Mesendoderm (in vitro differentiated cells): ENCODE measurements at regions not wholly inside any gene's neighbourhood (a gene's known extent, or its start where the extent isn't known, plus 50 kb on each side); places are given as distances from the start of the nearest gene placed in this dataset.

ENCODE experiments used
- DNase-seq: peaks from one replicate; pipeline ENCODE4 v3.0.0; 2013
- H2AK5ac ChIP-seq: 2 replicates; pipeline ENCODE4 v1.6.1; 2013; ENCODE audit warnings: low read length, inconsistent platforms
- H2BK120ac ChIP-seq: 2 replicates; pipeline ENCODE4 v1.6.1; 2013; ENCODE audit warnings: low read depth, mild to moderate bottlenecking, low read length, moderate library complexity, mixed read lengths
- H2BK15ac ChIP-seq: replicated peaks from 2 replicates; pipeline ENCODE4 v1.6.1; 2013; ENCODE audit warnings: low read depth, mild to moderate bottlenecking, moderate library complexity
- H2BK5ac ChIP-seq: 2 replicates; pipeline ENCODE4 v1.6.1; 2013; ENCODE audit warnings: low read length, inconsistent platforms
- H3K18ac ChIP-seq: 2 replicates; pipeline ENCODE4 v1.6.1; 2013; ENCODE audit warnings: mild to moderate bottlenecking, low read length, mixed read lengths
- H3K23ac ChIP-seq: one replicate; pipeline ENCODE4 v1.6.1; 2013; ENCODE audit warnings: low read length
- H3K27ac ChIP-seq: 2 replicates; pipeline ENCODE4 v1.5.1; 2013; ENCODE audit warnings: low read depth, mild to moderate bottlenecking, inconsistent platforms, low read length, moderate library complexity
- H3K27me3 ChIP-seq: 2 replicates; pipeline ENCODE4 v1.6.1; 2013; ENCODE audit warnings: low read length, control low read depth, mild to moderate bottlenecking, inconsistent platforms; ENCODE audit not compliant: insufficient read depth, poor library complexity
- H3K36me3 ChIP-seq: 2 replicates; pipeline ENCODE4 v1.6.1; 2013; ENCODE audit warnings: low read length, inconsistent platforms; ENCODE audit not compliant: control insufficient read depth, insufficient read depth
- H3K4ac ChIP-seq: one replicate; pipeline ENCODE4 v1.6.1; 2013; ENCODE audit warnings: low read depth, mild to moderate bottlenecking, low read length, moderate library complexity
- H3K4me1 ChIP-seq: 2 replicates; pipeline ENCODE4 v1.6.1; 2013; ENCODE audit warnings: low read depth, low read length, inconsistent platforms; ENCODE audit not compliant: control insufficient read depth
- H3K4me2 ChIP-seq: 2 replicates; pipeline ENCODE4 v1.6.1; 2013; ENCODE audit warnings: low read length
- H3K4me3 ChIP-seq: 2 replicates; pipeline ENCODE4 v1.5.1; 2013; ENCODE audit warnings: mild to moderate bottlenecking, low read length
- H3K56ac ChIP-seq: one replicate; pipeline ENCODE4 v1.6.1; 2013; ENCODE audit warnings: low read length
- H3K79me1 ChIP-seq: 2 replicates; pipeline ENCODE4 v1.6.1; 2013; ENCODE audit warnings: low read length, inconsistent platforms
- H3K79me2 ChIP-seq: 2 replicates; pipeline ENCODE4 v1.6.1; 2013; ENCODE audit warnings: mild to moderate bottlenecking, low read length; ENCODE audit not compliant: control insufficient read depth, insufficient read depth
- H3K9ac ChIP-seq: 2 replicates; pipeline ENCODE4 v1.6.1; 2013; ENCODE audit warnings: low read length, inconsistent platforms
- H4K5ac ChIP-seq: one replicate; pipeline ENCODE4 v1.6.1; 2013; ENCODE audit warnings: low read length
- H4K8ac ChIP-seq: one replicate; pipeline ENCODE4 v1.6.1; 2013; ENCODE audit warnings: low read depth, mild to moderate bottlenecking, control low read depth, low read length, moderate library complexity
- WGBS: extraction: QIAGEN DNeasy Blood & Tissue Kit; methylation state at CpG from one replicate; pipeline ENCODE4 v1.1.7; 2013; ENCODE audit warnings: low lambda C conversion rate, missing lambda C conversion rate; ENCODE audit not compliant: insufficient coverage; ENCODE audit errors: extremely low coverage; 5-methylcytosine and 5-hydroxymethylcytosine counted together

GRCh38 chr18:77949355-77949973 lies 699.8 kb downstream of the GALR1 start:
- Histone ChIP-seq H3K27me3 (no peaks in the 10 kb centered on the region), H3K9ac (no peak overlapping the region), H3K23ac (no peak overlapping the region), H3K79me2 (no peaks in the 10 kb centered on the region), H3K79me1 (no peaks in the 10 kb centered on the region), H3K4me2 (no peak overlapping the region), H3K18ac (no peak overlapping the region), H2BK5ac (no peak overlapping the region), H3K4me1 (no peaks in the 10 kb centered on the region), H3K36me3 (no peaks in the 10 kb centered on the region), H4K8ac (no peak overlapping the region), H3K27ac (no peak overlapping the region), H2BK120ac (no peak overlapping the region), H2BK15ac (no peak overlapping the region), H4K5ac (no peak overlapping the region), H3K56ac (no peak overlapping the region), H2AK5ac (no peak overlapping the region), H3K4ac (no peak overlapping the region), H3K4me3 (no peak overlapping the region)
- no CpG with 5 or more reads among the region's 7 CpGs for WGBS
- no peak for DNase-seq

GRCh38 chr18:77959248-77959647 lies 709.6 kb downstream of the GALR1 start:
- Histone ChIP-seq H4K5ac (no peak overlapping the region), H3K4me2 (no peak overlapping the region), H2AK5ac (no peak overlapping the region), H3K4me3 (no peak overlapping the region), H3K36me3 (no peaks in the 10 kb centered on the region), H3K23ac (no peak overlapping the region), H3K79me1 (no peaks in the 10 kb centered on the region), H3K9ac (no peak overlapping the region), H3K27me3 (no peaks in the 10 kb centered on the region), H3K4ac (no peak overlapping the region), H2BK15ac (no peak overlapping the region), H2BK5ac (no peak overlapping the region), H3K18ac (no peak overlapping the region), H3K56ac (no peak overlapping the region), H3K4me1 (no peaks in the 10 kb centered on the region), H2BK120ac (no peak overlapping the region), H3K79me2 (no peaks in the 10 kb centered on the region), H3K27ac (no peak overlapping the region), H4K8ac (no peak overlapping the region)
- WGBS: no CpG with 5 or more reads among the region's 1 CpG
- DNase-seq: no peak

GRCh38 chr18:77960791-77961410 lies 711.3 kb downstream of the GALR1 start:
- Histone ChIP-seq H3K79me2 (no peaks in the 10 kb centered on the region), H3K36me3 (no peaks in the 10 kb centered on the region), H2AK5ac (no peak overlapping the region), H3K4me2 (no peak overlapping the region), H3K9ac (no peak overlapping the region), H3K4me1 (no peaks in the 10 kb centered on the region), H2BK15ac (no peak overlapping the region), H4K8ac (no peak overlapping the region), H3K27me3 (no peaks in the 10 kb centered on the region), H3K4me3 (no peak overlapping the region), H3K4ac (no peak overlapping the region), H3K27ac (no peak overlapping the region), H2BK120ac (no peak overlapping the region), H3K23ac (no peak overlapping the region), H2BK5ac (no peak overlapping the region), H3K18ac (no peak overlapping the region), H4K5ac (no peak overlapping the region), H3K79me1 (no peaks in the 10 kb centered on the region), H3K56ac (no peak overlapping the region)
- WGBS: no CpG with 5 or more reads among the region's 7 CpGs
- no peak for DNase-seq

- Histone ChIP-seq H3K4me1 (no peaks in the 10 kb centered on the region), H4K5ac (no peak overlapping the region), H3K4ac (no peak overlapping the region), H2BK15ac (no peak overlapping the region), H3K27ac (no peak overlapping the region), H2AK5ac (no peak overlapping the region), H3K79me2 (no peaks in the 10 kb centered on the region), H3K36me3 (no peaks in the 10 kb centered on the region), H3K56ac (no peak overlapping the region), H3K27me3 (no peaks in the 10 kb centered on the region), H3K18ac (no peak overlapping the region), H3K4me2 (no peak overlapping the region), H2BK120ac (no peak overlapping the region), H3K9ac (no peak overlapping the region), H3K4me3 (no peak overlapping the region), H2BK5ac (no peak overlapping the region), H4K8ac (no peak overlapping the region), H3K79me1 (no peaks in the 10 kb centered on the region), H3K23ac (no peak overlapping the region)
- DNase-seq: no peak
- WGBS: no CpG with 5 or more reads among the region's 5 CpGs
Observed at GRCh38 chr18:77967071-77967470, 717.4 kb downstream of the GALR1 start.

DNA sequence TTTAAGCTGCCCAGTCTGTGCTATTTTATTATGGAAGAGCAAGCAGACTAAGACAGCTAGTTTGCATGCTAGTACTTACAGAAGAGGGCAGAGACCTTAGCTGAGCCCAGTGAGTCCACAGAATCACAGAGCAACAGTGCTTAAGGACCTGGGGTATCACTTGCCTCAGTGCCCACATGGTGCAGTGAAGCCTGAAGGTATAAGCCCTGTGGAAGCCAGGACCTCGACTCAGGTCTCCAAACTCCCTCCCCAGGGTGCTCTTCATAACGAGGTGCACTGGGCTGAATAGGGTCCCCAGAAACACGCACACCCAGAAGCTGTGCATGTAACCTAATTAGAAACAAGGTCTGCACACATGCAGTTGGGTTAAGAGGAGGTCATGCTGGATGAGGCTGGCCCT lies 718.1 kb downstream of the GALR1 start:
- Histone ChIP-seq H3K4ac (no peak overlapping the region), H3K18ac (no peak overlapping the region), H3K23ac (no peak overlapping the region), H3K79me2 (no peaks in the 10 kb centered on the region), H3K27me3 (no peaks in the 10 kb centered on the region), H3K9ac (no peak overlapping the region), H2AK5ac (no peak overlapping the region), H3K4me3 (no peak overlapping the region), H4K5ac (no peak overlapping the region), H3K56ac (no peak overlapping the region), H3K4me2 (no peak overlapping the region), H2BK5ac (no peak overlapping the region), H3K36me3 (no peaks in the 10 kb centered on the region), H2BK120ac (no peak overlapping the region), H2BK15ac (no peak overlapping the region), H4K8ac (no peak overlapping the region), H3K79me1 (no peaks in the 10 kb centered on the region), H3K4me1 (no peaks in the 10 kb centered on the region), H3K27ac (no peak overlapping the region)
- no CpG with 5 or more reads among the region's 3 CpGs for WGBS
- DNase-seq: no peak

GRCh38 chr18:77969972-77970371 lies 720.3 kb downstream of the GALR1 start:
- H3K36me3 ChIP-seq: no peaks in the 10 kb centered on the region
- H3K9ac ChIP-seq: no peak overlapping the region
- H3K79me2 ChIP-seq: no peaks in the 10 kb centered on the region
- no peaks in the 10 kb centered on the region for H3K4me1 ChIP-seq
- H3K23ac ChIP-seq: no peak overlapping the region
- H3K4ac ChIP-seq: no peak overlapping the region
- no CpG with 5 or more reads among the region's 2 CpGs for WGBS
- H2BK15ac ChIP-seq: no peak overlapping the region
- no peak overlapping the region for H3K4me3 ChIP-seq
- no peak overlapping the region for H2BK5ac ChIP-seq
- H3K27ac ChIP-seq: no peak overlapping the region
- no peak overlapping the region for H2BK120ac ChIP-seq
- H4K8ac ChIP-seq: no peak overlapping the region
- DNase-seq: no peak
- no peak overlapping the region for H4K5ac ChIP-seq
- no peak overlapping the region for H2AK5ac ChIP-seq
- no peaks in the 10 kb centered on the region for H3K79me1 ChIP-seq
- H3K18ac ChIP-seq: no peak overlapping the region
- no peak overlapping the region for H3K56ac ChIP-seq
- no peak overlapping the region for H3K4me2 ChIP-seq
- H3K27me3 ChIP-seq: no peaks in the 10 kb centered on the region
